Renal pelvis (tissue), 1 donor: ENCODE measurements at regions not wholly inside any gene's neighbourhood (a gene's known extent, or its start where the extent isn't known, plus 50 kb on each side); places are given as distances from the start of the nearest gene placed in this dataset.
"Not testable (repeated sequence)": the region's sequence is repeated elsewhere in the genome, so short reads cannot be mapped to it uniquely, and the experiment has no call there.

Source experiments
- DNase-seq: peaks from one replicate; pipeline ENCODE4 v3.0.0-alpha.2; 2013

- DNase-seq, result no peak
These were observed 120.6 kb upstream of the CHST15 start for GRCh38 chr10:124213899-124214510.

DNA sequence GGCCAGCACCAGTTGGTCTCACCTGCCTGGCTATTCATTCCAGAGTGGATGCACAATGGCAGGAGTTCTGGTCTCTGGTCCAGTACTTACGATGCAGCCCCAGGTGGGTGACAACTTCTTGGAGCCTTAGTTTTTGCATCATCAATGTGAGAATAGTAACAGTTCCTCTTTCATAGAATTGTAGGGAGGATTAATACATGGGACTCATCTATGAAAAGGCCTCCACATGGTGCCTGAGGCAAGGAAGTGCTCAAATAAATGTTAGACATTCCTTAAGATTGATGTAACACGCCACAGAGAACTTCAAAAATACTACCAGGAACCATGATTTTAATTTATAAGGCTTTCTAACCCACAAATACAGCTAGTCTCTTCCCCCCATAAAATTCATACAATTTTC lies 120.1 kb upstream of the CHST15 start:
- DNase-seq, result no peak

DNA sequence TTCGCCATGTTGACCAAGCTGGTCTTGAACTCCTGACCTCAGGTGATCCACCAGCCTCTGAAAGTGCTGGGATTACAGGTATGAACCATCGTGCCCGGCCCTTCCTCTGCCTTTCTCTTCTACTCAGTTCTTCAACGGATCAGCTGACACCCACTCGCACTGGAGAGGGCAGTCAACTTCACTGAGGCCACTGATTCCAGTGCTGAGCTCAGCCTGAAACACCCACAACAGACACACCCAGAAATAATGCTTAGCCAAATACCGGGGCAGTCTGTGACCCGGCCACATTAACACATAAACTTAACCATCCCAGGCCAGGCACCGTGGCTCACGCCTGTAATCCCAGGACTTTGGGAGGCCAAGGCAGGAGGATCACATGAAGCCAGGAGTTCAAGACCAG lies 119.3 kb upstream of the CHST15 start:
- no peak for DNase-seq

- no peak for DNase-seq
These were observed 118.5 kb upstream of the CHST15 start for GRCh38 chr10:124211921-124212320.

DNA sequence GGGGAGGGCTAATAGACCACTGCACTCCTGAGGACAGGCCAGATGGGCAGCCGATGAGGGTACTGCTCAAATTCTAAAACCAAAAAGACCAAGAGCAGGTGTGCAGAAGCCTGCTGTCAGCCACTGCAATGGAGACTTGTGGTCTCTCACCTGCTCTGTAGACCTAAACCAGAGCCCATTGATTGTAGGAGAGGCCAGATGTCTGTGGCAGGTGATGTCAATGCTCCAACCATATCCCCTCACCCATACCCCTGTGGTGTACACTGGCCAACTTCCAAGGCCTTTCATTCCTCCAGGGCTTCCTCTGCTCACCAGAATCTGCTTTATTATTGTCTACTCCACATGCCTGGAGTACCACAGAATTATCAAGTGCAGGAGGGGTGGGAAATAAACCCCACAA lies 116.9 kb upstream of the CHST15 start:
- DNase-seq, result no peak

- DNase-seq, result no peak
These were observed 114.0 kb upstream of the CHST15 start for GRCh38 chr10:124207391-124207790.

- no peak for DNase-seq
These were observed 113.2 kb upstream of the CHST15 start for GRCh38 chr10:124206616-124207015.

DNA sequence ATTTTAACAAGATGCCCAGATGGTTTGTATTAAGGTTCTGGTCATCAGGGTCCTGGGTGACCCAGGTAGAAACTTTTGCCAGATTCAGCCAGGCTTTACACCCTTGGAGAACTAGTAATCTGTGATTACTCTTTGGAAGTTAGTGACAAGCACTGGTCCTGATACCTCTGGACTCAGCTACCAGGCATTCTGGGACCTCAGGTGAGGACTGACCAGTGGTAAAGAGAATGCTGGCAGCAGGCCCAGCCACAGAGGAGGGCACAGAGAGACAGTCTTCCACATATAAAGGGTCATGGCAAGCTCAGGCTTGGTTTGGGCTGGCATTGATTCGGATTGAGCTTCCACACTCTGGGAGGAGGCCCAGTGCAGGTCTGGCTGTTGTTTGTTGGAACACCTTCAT lies 112.0 kb upstream of the CHST15 start:
- DNase-seq, result no peak

GRCh38 chr10:124204726-124205125 lies 111.3 kb upstream of the CHST15 start:
- no peak for DNase-seq

- DNase-seq, result no peak
These were observed 106.6 kb upstream of the CHST15 start for GRCh38 chr10:124200011-124200410.

DNA sequence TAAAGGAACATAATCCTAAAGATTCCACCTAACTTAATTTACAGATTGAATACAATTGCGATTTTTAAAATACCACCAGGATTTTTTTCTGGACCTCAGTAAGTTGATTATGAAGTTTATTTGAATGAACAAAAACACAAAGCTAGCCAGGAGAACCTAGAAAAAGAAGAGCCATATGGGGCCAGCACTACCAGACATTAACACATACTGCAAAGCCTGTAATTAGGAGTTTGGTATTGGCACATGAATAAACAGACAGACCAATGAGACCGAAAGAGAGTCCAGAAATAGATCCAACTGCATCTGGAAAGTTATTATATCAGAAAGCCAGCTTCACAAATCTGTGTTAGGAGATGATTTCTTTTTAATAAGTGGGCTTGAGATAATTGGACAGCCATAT lies 105.5 kb upstream of the CHST15 start:
- no peak for DNase-seq

GRCh38 chr10:124198125-124198501 lies 104.7 kb upstream of the CHST15 start:
- DNase-seq, result no peak

DNA sequence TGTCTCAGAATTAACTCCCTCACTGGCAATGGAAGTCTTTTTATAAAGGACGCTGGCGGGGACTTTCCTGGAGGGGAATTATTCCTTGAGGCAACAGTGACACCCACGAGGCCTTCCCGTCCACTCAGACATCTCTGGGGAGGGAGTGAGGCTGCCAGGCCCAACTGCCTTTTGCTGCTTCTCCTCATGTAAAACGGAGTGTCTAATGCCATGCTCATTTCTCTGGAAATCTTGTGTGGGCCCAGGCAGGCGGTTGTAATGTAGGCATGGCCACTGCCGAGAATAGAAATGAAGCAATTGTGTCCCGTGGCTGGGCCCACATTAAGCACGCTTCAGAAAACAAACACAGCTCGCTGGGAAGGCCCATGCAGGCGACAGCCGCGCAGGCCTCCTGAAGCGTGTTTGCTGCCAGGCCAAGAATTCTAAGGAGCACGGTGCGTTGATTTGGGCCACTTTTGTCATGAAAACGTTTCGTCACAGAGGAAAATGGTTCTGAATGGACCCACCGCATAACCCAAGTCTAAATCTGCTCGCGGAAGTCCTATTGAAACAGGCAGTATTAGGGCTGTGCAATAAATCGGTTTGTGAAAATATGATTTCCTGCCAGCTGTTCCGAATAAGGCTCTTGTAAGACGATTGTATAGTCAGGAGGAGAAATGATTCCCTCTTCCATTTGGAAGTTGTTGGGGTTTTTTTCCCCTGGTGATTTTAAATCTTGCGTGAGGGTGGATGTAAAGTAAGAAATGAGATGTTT lies 104.2 kb upstream of the CHST15 start:
- DNase-seq, result peak; percentile 37

GRCh38 chr10:124196659-124197058 lies 103.3 kb upstream of the CHST15 start:
- no peak for DNase-seq

DNA sequence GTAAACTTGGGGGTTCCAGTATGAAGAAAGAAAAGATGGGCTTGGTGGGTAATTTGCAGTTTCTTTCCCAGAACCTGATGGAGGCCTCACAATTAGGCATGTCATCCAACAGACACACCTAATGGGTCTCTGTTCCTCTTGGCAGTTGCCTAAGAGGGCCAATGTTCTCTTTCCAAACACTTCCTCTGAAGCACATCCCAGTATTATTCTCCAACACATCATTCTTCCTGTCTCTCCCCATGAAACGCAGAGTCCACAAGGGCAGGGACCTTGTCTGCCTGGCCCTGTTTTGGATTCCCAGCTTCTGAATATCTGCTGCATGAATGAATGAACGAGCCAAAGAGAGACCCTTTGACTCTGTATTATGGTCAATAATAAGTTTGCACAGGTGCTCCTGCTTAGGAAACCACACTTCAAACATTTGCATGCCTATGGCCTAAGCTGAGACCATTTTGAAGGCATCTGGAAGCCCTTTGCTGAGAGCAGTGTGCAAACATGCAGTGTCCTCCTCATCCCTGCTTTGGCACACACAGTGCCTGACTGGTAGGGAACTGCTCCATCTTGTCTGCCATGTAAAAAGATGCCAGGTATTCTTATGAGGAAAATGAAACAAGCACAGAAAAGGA lies 100.9 kb upstream of the CHST15 start:
- DNase-seq, result no peak

- no peak for DNase-seq
These were observed 99.9 kb upstream of the CHST15 start for GRCh38 chr10:124193309-124193696.

DNA sequence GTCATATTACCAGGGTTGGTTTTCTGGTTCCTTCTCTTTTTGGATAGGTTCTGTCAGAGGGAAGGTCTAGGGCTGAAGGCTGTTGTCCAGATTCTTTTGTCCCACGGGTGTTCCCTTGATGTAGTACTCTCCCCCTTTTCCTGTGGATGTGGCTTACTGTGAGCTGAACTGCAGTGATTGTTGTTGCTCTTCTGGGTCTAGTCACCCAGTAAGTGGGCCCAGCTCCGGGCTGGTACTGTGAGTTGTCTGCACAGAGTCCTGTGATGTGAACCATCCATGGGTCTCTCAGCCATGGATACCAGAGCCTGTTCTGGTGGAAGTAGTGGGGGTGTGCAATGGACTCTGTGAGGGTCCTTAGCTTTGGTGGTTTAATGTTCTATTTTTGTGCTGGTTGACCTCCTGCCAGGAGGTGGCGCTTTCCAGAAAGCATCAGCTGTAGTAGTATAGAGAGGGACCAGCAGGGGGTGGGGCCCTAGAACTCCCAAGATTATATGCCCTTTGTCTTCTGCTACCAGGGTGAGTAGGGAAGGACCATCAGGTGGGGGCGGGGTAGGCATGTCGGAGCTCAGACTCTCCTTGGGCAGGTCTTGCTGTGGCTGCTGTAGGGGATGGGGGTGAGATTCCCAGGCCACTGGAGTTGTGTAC lies 99.4 kb upstream of the CHST15 start:
- DNase-seq, result not testable (repeated sequence)

GRCh38 chr10:124190476-124190875 lies 97.1 kb upstream of the CHST15 start:
- not testable (repeated sequence) for DNase-seq

DNA sequence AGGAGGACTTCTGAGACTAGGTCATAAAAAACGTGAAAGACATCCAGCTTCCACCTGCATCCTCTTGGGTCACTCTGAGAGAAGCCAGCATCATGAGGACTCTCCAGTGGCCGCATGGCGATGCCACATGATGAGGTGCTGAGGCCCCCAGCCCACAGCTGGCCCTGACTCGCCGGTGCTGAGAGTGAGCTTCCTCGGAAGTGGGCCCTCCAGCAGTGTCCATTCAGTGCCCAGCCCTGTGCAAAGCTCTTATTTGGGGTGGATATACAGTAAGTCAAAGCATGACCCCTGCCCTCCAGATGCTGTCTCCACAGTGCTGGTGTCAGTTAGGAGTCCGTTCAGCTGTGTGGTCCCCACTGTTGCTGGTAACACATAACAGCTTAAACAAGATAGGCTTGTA lies 93.6 kb upstream of the CHST15 start:
- no peak for DNase-seq

DNA sequence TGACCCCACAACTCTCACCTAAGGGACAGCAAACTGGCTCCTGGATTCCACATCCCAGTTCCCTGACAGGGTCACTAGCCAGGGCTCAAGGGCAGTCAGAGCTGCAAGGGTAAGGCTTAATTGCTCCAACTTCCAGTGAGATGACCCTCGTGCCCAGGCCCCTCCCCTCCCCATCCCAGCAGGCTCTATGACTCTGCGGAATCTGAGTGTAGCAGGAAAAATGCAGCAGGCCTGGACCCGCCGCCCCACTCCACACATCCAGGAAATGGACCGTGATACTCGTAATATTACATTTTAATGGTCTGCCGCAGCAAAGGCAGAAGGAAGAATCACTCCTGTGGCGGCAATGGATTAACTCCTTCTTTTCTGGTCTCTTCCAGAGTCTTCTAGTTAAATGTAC lies 91.7 kb upstream of the CHST15 start:
- DNase-seq, result no peak

DNA sequence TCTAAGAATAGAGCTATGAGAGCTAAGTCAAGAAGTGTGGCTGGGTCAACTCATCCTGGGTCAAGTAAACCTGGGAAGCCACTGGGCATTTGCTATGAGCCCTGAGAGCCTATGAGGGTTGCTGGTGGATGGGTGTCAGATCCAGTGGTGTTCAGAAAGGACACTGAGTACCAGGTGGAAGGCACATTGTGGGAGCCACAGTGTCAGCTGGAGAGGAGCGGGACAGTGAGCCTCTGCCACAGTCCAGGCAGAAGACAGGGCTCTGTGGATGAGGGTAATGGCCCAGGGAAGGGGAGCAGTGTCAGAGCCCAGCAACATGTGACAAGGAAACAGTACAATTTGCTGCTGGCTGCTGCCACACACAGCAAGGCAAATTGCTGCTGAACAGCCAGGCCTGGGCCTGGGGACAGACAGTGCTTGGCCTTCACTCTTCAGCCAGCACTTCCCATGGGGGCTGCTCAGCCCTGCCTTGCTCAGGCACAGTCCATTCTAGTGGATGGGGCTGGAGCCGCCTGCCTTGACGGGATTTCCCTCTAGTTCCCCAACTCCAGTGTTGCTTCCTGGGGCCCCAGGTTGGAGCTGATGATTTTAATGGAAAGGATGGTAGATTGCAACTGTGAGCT lies 90.9 kb upstream of the CHST15 start:
- no peak for DNase-seq

DNA sequence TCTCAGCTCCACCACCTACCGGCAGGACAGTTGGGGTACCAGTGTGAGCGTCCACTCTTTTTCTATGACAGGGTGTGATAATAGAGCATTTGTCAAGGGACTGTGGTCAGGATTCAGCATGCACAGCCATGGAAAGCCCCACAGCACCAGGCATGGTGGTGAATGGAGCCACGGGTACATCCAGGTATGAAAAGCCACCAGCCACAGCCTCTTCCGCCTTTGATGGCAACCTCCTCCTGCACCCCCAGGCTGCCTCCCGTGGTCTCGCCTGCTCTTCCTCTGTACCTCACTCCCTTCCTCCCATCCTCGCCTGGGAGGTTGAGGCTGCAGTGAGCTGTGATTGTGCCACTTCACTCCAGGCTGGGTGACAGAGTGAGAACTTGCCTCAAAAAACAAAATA lies 90.2 kb upstream of the CHST15 start:
- DNase-seq, result no peak
